ENCODE measurements at regions not wholly inside any gene's neighbourhood (a gene's known extent, or its start where the extent isn't known, plus 50 kb on each side); places are given as distances from the start of the nearest gene placed in this dataset.
A peak's percentile ranks its signal among the peaks of the same experiment; 100 is the strongest.

- H3K79me2 ChIP-seq (ENCODE audit: insufficient read depth, low read length): no peaks in the 10 kb centered on the region
- Mint-ChIP-seq H3K27me3 (ENCODE audit: low read depth) (no peaks in the 10 kb centered on the region), H3K27ac (no peak overlapping the region), H3K4me3 (no peak overlapping the region), H3K9me3 (no peaks in the 10 kb centered on the region), H3K4me1 (no peaks in the 10 kb centered on the region), H3K36me3 (ENCODE audit: insufficient read depth in 1 of 3, low read depth in 3 of 3) (no peaks in the 10 kb centered on the region)
- no peak overlapping the region for H4K5ac ChIP-seq (ENCODE audit: insufficient read length, low read depth, low read length)
- H2BK12ac ChIP-seq (ENCODE audit: insufficient read length, low read depth, low read length): no peak overlapping the region
- no peaks in the 10 kb centered on the region for H3K27me3 ChIP-seq (ENCODE audit: insufficient read depth, low read length)
- no peak overlapping the region for H4K8ac ChIP-seq (replicated peaks; ENCODE audit: insufficient read length, low read depth, low read length)
- H2AFZ ChIP-seq (ENCODE audit: low read length): no peak overlapping the region
- H3K4me2 ChIP-seq (ENCODE audit: insufficient read depth, insufficient read length, low read length): no peak overlapping the region
- peak; percentile 83 for TF ChIP-seq CTCF (conservative IDR thresholded peaks at IDR 0.05)
- DNase-seq: no peak
- H3K4me1 ChIP-seq (ENCODE audit: insufficient read depth, low read length): no peaks in the 10 kb centered on the region
- no peak overlapping the region for H3K14ac ChIP-seq (ENCODE audit: insufficient read depth, low read length)
- no peaks in the 10 kb centered on the region for H3K23me2 ChIP-seq (ENCODE audit: insufficient read length, low read depth, low read length, poor library complexity, severe bottlenecking)
- H4K91ac ChIP-seq (ENCODE audit: insufficient read length, low read depth, low read length): no peak overlapping the region
- no peak overlapping the region for H3K56ac ChIP-seq (ENCODE audit: insufficient read length, low read depth, low read length)
- no peak overlapping the region for H3K27ac ChIP-seq (ENCODE audit: insufficient read length, low read depth, low read length)
- no peaks in the 10 kb centered on the region for H4K20me1 ChIP-seq (ENCODE audit: control insufficient read depth, insufficient read depth, insufficient read length)
- H2BK20ac ChIP-seq (ENCODE audit: low read depth, low read length, poor library complexity, severe bottlenecking): no peak overlapping the region
- H3K9me3 ChIP-seq (ENCODE audit: control insufficient read depth, low read depth, low read length): no peaks in the 10 kb centered on the region
- no peak overlapping the region for H3K23ac ChIP-seq (ENCODE audit: insufficient read length, low read depth, low read length)
- no peak overlapping the region for H3K9ac ChIP-seq (ENCODE audit: extremely low read depth, insufficient read length, low read length)
- no peak overlapping the region for H2BK120ac ChIP-seq (ENCODE audit: low read depth, low read length, poor library complexity, severe bottlenecking)
- no peak overlapping the region for H3T11ph ChIP-seq (ENCODE audit: low read length)
- no peak overlapping the region for H3K18ac ChIP-seq (ENCODE audit: insufficient read length, low read depth, low read length)
- H2BK15ac ChIP-seq (ENCODE audit: low read depth, low read length): no peak overlapping the region
- no CpG with 5 or more reads among the region's 3 CpGs for WGBS (ENCODE audit: extremely low coverage, insufficient read length, low lambda C conversion rate)
- H3K4ac ChIP-seq (ENCODE audit: low read depth, low read length): no peak overlapping the region
- H2BK5ac ChIP-seq (ENCODE audit: insufficient read length, low read length): no peak overlapping the region
- no peaks in the 10 kb centered on the region for H3K79me1 ChIP-seq (ENCODE audit: insufficient read depth, low read depth, low read length, poor library complexity, severe bottlenecking)
- no peak overlapping the region for H2AK5ac ChIP-seq (ENCODE audit: insufficient read length, low read length)
These were observed 72.4 kb upstream of the MPDZ start for GRCh38 chr9:13351778-13352386.
